G401 (cell line): ENCODE measurements at regions not wholly inside any gene's neighbourhood (a gene's known extent, or its start where the extent isn't known, plus 50 kb on each side); places are given as distances from the start of the nearest gene placed in this dataset.
"Not testable (repeated sequence)": the region's sequence is repeated elsewhere in the genome, so short reads cannot be mapped to it uniquely, and the experiment has no call there.

ENCODE experiments used
- DNase-seq: peaks from one replicate; pipeline ENCODE4 v3.0.0-alpha.2; 2015; ENCODE audit warnings: low spot score
- in situ Hi-C: cut with HindIII; loops from 2 replicates; pipeline ENCODE4 v1.10.0; 2016; ENCODE audit warnings: low sequenced_read_pairs, mixed read lengths

- DNase-seq, in situ Hi-C loops: not testable (repeated sequence)
Observed at GRCh38 chr4:4047202-4047601, 179.5 kb downstream of the OTOP1 start.

- DNase-seq, in situ Hi-C loops: not testable (repeated sequence)
Observed at GRCh38 chr4:4048227-4048626, 178.5 kb downstream of the OTOP1 start.

DNA sequence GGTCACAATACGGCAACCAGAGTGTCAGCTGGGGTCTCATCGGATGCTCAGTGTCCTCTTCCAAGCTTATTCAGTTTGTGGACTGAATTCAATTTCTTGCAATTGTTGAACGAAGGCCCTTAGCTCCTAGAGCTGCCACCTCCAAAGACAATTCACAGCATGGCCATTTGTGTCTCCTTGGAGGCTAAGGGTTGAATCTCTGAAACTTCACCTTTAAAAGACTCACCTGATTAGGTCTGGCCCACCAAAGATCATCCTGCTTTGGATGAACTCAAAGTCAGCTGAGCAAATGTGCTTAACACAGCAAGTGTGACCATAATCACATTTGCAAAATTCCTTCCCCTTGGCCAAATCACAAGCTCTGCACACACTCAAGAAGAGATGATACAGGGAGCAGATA is 175.9 kb downstream of the OTOP1 start:
- in situ Hi-C loops, DNase-seq: not testable (repeated sequence)

DNA sequence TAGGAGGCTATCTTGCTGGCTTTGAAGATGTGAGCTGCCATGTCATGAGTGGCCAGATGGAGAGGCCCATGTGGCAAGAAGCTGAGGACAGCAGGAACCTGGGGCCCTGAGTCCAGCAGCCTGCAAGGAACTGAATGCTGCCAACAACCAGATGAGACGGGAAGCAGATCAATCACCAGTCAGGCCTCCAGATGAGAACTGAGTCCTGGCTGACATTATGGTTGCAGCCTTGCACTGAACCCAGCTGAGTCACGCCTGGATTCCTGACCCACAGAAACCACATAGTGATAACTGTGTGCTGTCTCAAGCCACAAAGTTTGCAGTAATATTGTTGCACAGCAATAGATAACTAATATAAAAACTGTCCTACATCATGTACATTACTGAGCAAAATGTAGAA is 173.8 kb downstream of the OTOP1 start:
- in situ Hi-C loops, DNase-seq: not testable (repeated sequence)

DNA sequence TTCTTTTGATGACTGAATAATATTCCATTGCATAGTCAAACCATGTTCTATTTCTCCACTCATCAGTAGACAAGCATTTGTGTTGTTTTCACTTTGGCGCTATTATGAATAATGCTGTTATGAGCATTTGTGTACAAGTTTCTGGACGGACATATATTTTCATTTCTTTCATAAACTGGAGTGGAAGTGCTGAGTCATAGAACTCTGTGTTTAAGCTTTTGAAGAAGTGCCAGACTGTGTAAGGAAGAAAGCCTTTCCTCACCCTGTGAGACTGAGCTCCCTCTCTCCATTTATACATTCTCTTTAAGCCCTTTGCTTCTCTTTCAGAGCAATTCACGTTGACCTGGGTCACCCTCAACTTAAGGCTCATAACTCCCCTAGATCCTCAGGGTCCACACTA is 169.5 kb downstream of the OTOP1 start:
- DNase-seq, in situ Hi-C loops: not testable (repeated sequence)

- in situ Hi-C loops = not testable (repeated sequence)
Observed at GRCh38 chr4:4084171-4084570, 142.6 kb downstream of the OTOP1 start.

DNA sequence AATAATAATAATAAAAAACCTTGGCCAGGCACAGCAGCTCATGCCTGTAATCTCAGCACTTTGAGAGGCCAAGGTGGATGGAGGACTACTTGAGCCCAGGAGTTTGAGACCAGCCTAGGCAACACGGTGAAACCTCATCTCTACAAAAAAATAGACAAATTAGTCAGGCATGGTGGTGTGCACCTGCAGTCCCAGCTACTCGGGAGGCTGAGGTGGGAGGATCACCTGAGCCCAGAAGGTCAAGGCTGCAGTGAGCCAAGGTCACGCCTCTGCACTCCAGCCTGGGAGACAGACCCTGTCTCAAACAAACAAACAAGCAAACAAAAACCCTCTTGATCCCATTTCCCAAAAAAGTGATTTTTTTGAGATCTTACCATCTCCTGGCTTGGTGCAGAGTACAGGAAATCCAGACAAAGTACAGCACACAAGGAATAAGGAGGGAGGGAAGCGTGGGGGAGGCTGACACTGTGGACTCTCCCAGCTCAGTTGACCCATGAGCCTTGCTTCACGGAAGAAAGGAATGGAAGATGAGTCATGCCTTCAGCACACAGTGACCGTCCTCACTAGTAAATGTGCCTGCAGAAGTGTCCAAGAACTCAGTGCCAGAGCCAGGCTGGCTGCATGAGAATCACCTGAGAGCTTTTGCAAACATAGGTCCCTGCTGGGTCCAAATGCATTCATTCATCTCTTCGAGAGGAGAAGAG is 136.9 kb downstream of the OTOP1 start:
- in situ Hi-C loops, DNase-seq: not testable (repeated sequence)

More at GRCh38 chr4:4084171-4084570, 142.6 kb downstream of the OTOP1 start:
- not testable (repeated sequence) for DNase-seq

DNA sequence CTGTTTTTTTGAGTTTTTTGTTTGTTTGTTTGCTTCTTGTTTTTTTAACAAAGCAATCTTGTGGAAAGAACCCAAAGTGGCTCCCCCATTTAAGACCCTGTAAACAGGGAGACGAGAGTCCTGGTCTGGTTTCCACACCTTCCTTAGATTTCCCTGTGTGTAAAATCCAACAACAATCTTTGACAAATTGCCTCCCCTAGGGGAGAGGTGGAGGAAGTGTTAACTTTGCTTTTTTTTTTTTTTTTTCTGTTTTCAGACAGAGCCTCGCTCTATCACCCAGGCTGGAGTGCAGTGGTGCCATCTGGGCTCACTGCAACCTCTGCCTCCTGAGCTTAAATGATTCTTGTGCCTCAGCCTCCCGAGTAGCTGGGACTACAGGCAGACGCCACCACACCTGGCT is 136.0 kb downstream of the OTOP1 start:
- DNase-seq, in situ Hi-C loops: not testable (repeated sequence)

- DNase-seq, in situ Hi-C loops: not testable (repeated sequence)
Observed at GRCh38 chr4:4092159-4092558, 134.6 kb downstream of the OTOP1 start.

DNA sequence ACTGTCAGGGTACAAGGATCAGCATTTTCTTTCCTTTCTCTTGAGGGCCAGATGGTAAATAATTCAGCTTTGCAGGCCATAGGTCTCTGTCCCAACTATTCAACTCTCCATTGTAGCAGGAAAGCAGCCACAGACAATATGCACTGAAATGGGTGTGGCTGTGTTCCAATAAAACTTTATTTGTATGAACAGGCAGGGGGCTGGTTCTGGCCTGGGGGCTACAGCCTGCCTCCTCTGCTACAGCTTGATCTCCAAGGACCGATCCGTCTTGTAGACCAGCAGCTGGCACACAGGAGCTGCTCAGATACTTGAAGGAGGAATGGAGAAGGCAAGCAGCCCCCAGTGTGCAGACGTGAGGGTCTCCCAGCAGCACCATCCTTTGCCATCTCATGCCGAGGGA is 127.1 kb downstream of the OTOP1 start:
- DNase-seq, in situ Hi-C loops: not testable (repeated sequence)

- DNase-seq, in situ Hi-C loops: not testable (repeated sequence)
Observed at GRCh38 chr4:4106923-4107322, 119.8 kb downstream of the OTOP1 start.

- peak; percentile 61 for DNase-seq
- in situ Hi-C loops = not testable (repeated sequence)
Observed at GRCh38 chr4:4107411-4108107, 119.2 kb downstream of the OTOP1 start.

- DNase-seq, in situ Hi-C loops: not testable (repeated sequence)
Observed at GRCh38 chr4:4115381-4115780, 111.3 kb downstream of the OTOP1 start.

GRCh38 chr4:4116901-4117300 is 109.8 kb downstream of the OTOP1 start:
- in situ Hi-C loops = not testable (repeated sequence)

DNA sequence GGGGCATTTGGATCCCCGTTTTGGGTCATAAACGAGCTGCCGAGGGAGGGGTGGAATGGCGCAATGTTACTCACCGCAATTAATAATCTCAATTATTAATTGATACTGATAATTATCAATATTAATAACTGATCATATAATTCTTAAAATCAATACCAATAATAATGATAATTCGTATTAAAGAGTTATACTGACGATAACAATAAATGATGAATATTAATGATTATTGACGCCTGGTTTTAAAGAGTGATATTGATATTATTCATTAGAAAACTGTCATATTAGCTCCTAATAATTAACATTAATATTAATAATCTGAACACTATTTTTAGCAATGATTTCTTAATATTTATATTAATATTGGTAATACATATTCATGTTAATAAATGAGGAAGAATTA is 92.4 kb downstream of the OTOP1 start:
- DNase-seq, in situ Hi-C loops: not testable (repeated sequence)

More at GRCh38 chr4:4116901-4117300, 109.8 kb downstream of the OTOP1 start:
- not testable (repeated sequence) for DNase-seq

GRCh38 chr4:4136621-4137020 is 90.1 kb downstream of the OTOP1 start:
- in situ Hi-C loops, DNase-seq: not testable (repeated sequence)
